ENCODE measurements at regions not wholly inside any gene's neighbourhood (a gene's known extent, or its start where the extent isn't known, plus 50 kb on each side); places are given as distances from the start of the nearest gene placed in this dataset.

DNA sequence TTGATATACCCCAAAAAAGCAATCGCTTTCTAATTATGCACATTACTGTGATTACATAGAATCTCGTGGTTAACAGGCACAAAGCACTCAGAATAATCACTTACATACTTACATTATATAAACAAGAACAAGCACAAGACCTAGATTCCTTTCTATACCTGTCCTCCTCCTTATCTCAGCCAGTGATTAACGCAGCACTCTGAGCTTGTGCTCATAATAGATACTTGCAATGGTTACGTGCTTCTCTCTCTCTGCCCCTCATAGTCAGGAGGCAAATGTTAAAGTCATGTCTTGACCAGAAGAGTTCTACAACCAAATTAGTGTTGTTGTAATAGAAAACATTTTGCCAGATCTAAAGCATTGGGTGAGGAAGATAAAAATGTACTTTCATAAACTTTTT is 342.2 kb upstream of the PKDCC start:
- DNase-seq: no peak

DNA sequence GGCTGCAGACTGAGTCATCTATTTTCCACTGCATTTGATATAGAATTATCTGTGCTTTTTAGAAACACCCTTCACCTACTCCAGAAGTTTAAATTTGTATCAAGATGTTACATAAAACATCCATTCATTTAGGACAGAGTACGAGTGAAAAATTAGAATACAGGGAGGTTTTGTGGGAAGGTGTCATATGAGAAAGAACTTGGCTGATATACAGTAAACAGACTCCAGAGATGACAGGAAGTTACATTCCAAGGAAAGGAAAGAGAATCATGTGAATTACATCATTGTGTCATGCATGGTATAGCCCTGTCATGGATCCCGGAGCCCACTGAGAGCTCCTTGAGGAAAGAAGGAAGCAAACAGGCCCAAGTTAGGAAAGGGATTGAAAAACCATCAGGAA is 341.5 kb upstream of the PKDCC start:
- no peak for DNase-seq

DNA sequence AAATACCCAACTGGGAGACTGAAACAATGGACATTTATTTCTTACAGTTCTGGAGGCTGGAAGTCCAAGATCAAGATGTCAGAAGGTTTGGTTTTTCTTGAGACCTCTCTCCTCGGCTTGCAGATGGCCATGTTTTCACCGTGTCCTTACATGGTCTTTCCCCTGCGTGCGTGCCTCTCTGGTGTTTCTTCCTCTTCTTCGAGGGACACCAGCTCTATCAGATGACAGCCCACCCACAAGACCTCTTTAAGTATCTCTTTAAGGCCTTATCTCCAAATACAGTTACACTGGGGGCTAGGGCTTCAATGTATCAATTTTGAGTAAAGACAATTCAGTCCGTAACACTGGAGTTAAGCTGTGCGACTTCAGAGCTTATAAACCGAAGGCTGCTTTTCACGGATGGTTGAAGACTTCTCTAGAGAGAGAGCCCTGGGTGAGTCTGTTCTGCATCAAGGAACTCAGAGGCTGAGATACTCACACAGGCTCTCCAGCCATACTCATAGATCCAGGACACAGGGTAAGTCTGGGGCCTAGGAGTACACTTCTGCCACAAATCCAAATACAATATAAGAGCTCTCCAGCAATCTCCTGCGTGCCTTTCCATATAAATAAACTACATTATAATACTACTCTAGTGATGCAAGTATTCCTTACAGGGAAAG is 339.9 kb upstream of the PKDCC start:
- no peak for DNase-seq

DNA sequence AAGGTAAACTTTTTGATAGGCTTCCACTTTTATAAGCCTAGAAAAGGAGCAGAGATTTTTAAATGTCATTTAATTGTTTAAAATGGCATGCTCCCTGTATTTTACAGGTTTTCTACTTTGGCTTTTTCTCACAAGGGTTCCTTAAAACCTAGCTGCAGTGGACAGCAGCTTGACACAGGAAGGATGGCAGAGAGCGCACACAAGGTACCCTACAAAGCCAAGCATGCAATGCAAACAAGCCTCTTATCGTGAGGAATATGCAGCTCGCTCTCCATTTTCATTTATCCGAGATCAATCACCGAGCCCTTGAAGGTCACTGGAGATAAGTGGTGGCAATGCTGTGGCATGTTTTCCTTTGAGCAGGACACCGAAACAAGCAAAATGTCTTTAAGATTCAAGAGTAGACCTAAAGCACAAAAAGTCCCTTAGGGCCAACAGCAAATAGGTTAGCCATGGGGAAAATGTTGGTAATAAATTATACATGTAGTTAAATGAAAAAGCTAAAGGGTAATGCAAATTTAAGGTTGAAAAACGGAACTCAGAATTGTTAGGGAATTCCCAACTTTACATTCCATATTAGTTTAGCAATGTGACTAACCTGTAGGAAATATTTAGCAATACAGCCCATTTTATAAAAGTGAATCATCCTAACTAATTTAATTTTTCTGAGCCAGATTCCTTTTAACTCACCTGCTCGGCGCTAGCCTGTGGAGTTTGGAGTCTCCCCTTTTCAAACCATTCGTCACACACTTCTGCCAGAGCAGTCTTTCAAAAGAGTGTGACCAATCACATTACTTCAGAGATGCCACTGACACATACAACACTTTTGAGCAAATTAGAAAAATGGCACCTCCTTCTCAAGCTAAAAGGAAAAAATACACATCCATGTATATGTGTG is 337.9 kb upstream of the PKDCC start:
- no peak for DNase-seq

DNA sequence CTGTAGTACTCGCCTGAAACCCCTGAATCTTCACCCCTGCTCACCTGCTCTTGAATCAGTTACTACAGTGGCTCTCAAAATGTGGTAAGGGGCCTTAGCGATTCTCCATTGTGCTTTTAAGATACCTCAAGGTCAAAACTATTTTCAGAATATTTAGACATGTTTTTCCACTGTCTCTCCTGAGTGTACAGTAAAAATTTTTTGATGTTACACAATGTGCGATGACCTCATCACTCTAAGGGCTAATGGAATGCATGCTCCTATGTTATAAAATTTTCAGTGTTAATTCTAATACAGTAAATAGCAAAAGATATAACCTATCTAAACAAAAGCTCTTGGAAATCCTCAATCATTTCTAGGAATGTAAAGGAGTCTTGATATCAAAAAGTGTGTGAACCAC is 336.9 kb upstream of the PKDCC start:
- no peak for DNase-seq

DNA sequence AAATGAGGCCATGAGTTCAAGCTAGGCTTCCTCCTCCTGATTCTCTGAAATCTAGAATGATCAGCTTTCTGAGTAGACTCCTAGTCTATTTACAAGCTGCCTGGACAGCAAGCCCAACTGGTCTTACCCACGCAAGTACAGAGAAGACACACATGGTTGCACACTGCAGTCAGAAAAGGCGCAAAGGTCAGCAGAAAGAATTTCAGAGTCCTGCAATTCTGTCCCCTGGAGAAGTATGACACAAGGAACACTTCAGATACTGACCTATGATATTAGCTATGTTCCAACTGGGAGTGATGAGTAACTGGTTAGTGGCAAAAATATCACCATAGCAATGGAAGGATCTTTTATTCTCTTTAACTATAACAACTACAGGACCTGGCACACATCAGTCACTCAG is 336.1 kb upstream of the PKDCC start:
- DNase-seq: no peak

DNA sequence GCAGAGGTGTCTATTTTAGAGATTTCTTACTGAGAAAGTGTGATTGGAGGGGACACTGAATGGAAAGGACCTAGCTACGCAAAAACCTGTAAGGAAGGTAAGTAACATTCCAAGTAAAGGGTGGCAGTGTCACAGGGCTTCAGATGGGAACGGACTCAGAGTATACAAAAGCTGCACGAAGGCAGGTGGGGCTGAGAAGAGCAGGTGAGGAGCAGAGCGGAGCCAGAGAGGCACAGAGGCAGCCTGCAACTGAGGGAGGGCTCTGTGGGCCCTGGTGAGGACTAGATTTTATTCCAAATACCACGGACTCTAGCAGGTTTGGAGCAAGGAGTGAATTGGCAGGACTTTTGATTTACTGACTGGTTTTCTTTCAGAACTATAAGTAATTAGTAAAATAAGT is 331.3 kb upstream of the PKDCC start:
- no peak for DNase-seq

DNA sequence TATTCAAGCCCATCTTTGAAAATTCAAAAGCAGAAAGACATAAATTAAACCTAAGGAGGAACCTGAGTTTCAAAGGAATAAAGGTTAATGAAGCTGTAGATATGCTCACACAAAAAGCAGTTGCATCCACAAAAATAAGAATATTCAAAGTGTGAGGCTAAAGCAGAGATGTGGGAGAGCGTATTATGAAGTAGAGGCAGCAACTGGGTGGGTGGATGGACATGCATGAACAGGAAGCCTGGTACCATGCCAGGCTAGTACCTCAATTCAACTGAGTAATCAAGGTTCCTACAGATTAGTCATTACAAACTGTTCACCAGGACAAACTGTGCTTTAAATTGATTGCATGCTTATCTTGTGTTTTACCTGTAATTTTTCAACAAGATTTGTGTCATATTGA is 330.0 kb upstream of the PKDCC start:
- no peak for DNase-seq

DNA sequence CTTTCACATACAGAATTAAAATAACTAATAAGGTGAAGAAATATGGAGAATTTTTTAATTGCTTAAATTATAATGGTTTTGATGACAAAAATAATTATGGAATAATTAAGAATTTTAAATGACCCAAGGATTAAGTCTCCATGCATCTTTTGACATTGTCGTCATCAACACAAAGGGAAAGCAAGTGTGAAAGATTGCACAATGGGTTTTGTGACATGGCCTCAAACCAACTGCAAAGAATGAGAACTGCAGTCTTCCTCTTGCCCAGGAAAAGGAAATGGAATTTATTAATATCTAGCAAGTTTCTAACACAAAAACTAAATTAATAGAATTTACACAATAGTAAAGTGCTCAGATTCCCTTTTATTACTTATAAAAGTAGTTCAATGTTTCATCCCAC is 329.1 kb upstream of the PKDCC start:
- DNase-seq: no peak

DNA sequence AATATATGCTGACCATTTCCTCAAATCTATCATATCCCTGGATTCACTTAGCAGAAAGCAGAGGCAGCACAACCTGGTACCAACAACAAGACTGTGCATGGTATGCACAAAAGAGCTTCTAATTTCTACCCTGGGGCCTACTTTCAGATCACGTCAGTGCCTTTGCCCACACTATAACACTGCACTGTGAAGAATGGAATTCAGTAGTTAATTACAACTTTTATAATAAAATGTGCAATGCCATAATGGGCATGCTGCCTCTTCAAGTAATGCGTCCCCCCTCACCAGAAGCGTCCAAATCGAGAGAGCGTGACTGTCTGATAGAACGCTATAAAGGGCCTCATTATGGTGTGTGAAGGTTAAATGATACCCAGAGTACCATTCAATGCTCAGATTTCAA is 328.1 kb upstream of the PKDCC start:
- no peak for DNase-seq

DNA sequence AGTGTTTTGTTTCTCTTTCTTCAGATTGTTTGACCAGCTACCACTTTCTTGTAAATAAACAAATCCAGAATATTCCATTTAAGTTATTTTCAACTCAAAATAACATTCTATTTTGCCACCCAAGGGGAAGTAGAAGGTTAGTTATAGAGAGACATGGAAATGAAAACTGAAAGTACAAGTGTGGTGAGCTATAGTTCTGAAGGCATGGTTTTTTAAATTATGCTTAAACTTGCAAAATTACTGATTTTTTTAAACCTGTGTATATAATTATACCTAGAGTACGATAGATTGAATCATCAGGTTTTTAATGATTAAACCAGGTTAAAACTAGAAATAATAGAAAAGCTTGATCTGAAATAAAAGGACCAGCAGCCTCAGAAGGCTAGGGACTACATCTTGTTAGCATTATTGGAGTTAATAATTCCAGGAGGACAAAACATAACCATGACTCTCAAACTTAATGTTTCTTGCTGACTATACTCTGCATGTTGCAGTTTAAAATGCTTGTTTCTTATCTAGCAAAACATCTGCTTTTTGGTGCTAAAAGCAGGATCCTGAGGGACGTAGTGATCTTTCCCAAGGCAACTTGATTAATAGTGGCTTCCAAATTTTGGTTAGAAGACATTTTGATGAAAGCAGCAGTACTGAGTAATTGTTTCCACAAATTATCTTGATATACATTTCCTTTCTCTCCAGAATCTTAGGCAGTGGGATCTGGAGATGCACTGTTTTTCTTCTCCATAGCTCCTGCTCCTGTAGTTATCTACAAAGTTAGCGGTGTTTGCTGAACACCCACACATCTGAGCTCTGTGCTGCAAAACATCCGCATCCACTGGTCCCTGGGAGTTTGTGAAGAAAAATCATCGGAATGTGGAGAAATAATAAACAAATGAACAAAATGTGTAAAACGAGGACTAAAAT is 327.2 kb upstream of the PKDCC start:
- no peak for DNase-seq

DNA sequence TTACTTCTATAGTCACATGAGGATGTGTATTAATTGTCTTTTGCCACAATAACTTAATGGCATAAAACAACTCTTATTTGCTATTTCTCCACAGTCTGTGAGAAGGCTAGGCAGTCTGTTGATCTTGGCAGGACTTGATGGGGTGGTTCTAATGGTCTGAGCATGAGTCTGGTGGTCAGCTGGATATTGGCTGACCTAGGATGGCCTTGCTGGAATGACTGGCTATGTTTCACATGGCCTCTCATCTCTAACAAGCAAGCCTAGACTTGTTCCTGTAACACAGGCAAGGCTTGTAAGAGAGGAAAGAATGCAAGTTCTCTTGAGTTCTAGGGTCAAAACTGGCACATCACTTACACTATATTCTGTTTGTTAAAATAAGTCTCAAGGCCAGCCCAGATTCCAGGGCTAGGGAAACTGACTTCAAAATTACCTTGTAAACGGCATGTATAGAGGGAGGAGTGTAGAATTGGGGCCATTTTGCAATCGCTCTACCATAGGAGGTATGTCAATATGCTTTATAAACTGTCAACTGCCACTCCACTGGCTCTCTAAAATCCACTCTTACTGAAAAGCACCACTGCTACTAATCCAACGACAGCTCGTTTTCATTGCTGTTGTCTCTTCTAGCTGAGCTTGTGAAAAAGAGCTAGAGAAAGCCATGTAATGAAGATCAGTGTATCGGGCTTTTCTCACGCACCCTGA is 325.0 kb upstream of the PKDCC start:
- no peak for DNase-seq

DNA sequence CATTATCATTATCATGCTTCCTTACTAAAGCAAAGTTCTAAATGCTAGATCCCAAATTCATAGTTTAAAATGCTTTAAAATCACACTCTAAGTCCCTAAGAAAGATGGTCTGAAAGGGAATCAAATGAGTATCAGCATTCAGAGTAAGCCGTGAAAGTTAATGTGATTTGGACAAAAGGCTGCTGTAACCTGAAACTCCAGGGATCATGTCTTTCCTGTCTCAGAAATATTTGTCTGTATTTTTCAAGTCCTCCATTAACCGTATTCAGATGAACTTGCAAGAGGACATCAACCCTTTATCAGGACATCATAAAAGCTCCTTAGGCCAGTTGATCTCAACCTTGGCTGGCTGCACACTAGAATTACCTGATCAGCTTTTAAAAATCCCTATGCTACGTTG is 324.3 kb upstream of the PKDCC start:
- no peak for DNase-seq

DNA sequence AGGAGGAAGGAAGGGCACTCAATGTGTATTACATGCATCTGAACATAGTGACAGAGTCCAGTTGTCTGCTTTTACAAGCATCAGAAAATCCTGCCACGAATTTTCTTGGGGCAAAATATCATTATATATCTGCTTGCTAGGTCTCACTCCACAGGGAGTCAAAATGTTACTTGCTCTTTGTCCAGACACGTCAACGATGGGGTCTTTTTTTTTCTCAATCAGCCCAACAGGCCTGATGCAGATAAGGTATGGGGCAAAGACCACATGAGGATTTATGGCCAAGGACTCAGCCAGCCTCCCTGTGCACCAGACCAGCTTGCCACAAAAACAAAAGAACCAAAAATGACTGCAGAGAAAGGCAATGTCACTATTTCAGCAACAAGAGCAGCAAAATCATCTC is 323.4 kb upstream of the PKDCC start:
- DNase-seq: no peak

DNA sequence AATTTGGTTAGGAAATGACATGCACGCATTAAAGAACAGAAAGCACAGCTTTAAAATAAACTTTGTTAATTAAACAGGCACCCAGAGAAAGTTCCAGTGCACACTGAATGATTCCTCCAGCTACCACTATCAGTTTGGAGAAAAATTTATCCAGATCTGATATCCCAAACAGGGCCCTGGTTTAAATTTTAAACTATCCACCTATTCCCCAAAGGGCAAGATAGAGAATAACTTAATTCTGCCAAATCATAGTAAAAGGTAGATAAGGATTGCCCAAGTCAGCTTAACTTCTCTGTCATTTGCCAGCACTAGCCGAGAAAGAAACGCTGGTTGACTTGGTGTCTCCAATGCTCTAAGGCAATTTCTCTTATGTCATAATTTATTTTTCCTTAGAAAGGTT is 321.9 kb upstream of the PKDCC start:
- no peak for DNase-seq

DNA sequence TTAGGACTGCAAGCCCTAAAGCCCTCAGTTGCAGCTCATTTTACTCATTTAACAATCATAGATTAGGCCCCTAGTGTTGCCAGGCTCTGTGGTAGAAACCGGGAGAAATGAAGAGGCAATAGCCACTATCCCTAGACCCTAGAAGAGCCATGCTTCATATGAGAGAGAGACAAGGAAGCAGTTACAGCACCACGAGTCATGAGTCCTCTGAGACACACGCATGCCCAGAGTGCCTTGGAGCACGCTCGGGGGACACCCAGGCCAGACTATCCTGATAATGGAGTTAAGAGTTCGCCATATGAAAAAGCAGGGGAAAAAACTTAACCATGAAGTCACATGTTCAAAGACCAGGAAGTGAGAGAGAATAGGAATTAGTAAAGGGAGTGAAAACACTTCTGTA is 321.5 kb upstream of the PKDCC start:
- no peak for DNase-seq

DNA sequence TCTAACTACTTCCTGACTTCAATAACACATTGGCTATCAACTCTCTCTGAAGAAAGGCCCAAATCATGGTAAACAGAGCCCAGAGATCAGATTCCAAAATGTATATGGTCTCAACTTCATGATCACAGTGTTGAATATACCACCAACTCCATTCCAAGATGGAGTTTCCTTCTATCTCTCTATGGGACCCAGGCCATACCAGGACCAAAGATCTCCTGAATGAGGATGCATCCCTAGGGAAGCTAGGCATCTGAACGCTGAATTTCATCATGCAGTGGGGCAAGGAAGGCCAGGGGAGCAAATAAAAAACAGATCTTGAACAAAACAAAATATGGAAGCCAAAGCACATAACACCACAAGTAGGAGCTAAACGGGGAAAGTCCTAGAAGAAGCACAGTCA is 320.7 kb upstream of the PKDCC start:
- DNase-seq: no peak

DNA sequence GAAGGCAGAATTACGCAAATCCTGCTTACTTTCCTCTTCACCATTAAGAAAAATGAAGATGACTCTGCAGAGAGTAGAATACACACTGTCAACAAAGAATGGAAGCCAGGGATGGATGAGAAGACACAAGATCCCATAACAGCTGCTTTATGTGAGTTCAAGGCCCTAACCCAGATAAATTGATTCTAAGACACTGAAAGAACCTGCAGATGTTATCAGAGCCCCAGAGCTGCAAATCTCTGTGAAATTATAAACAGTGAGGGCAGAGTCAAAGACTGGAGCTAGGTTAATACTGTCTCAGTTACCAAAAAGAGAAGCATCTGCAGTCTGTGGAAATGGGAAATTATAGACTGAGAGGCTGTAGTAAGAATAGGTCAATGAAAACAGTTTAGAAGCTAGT is 320.1 kb upstream of the PKDCC start:
- no peak for DNase-seq

DNA sequence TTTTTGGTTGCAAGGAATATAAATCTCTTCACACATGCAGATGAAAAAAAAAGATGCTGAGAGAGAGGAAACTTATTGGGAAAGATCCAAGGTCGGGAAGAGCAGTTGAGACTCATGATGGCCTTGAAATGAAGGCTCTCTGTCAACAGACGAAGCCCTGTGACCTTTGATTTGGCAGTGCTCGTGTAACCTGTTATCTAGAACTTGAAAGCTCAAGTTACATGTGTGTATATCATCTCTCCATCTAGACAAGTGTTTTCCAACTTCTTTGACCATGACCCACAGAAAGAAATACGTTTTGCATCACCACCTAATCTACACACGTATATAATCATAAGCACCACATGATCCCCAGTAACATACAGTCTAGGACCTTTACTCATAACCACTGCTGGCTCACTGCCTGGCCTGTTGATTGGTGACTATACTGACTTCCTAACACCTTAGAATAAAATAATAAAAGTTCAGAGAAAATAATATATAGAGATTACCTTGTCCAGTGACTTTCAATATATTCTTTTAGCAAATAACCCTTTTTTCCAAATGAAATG is 319.0 kb upstream of the PKDCC start:
- DNase-seq: no peak

DNA sequence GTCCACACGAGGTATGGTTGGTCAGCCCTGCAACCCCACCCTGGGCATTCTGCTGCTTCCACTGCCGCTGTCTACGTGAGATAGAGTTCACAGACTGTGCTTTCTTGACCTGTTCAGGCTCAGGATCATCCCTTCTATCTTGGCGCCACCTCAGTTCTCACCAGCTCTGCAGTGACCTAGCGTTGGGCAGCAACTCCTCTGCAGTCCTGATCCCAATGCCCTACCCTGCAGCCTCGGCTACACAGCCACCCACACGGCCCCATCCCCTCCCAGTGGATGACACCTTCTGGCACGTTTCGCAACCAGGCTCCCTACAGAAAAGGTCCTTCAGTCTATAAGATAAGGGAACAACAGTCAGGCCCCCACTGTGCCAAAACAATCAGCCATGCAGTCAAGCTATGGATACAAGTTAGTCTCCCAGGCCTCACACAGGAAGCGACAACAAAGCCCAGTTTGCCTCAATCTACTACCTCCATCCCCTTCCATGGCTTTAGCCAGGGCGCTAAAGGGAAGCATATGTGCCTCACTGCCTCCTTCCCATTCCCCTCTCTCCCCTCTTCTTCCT is 317.9 kb upstream of the PKDCC start:
- DNase-seq: no peak

DNA sequence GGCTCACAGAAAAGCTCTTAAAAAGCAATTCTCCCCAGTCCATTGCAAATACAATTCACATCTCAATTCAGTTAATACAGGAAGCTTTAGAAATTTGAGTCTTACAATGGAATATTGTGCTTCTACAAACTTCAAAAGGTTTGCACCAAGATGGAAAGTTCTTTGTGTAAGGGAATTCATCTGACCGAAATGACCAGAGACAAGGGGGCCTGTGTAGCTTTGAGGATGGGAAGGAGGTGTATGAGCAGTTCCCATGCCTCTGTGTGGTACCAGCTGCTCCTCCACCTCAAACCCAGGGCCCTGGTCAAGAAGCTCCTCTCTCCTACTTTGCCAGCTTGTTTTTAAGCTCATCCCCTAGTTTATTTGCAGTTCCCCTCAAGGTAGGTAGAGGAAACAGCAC is 312.8 kb upstream of the PKDCC start:
- no peak for DNase-seq

DNA sequence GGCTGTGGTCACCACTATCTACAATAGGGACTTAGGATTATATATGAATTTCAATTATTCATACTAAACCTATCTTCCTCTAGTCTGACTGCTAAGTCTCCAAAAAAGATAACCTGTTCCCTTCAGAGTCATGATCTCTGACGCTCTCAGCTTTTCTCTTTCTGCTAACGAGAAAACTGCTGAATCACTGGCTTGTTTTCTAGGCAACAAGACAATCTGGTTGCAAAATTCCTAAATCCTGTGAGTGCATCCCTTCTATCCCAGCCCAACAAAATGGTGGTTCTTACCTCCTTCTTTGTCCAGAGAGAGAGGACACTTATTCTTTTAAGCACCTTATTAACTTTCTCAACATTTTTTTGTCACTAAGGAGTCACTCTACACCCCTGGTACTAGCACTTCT is 312.3 kb upstream of the PKDCC start:
- no peak for DNase-seq

All from stimulated activated naive CD4-positive, alpha-beta T cell (primary cell).